ENCODE measurements at regions not wholly inside any gene's neighbourhood (a gene's known extent, or its start where the extent isn't known, plus 50 kb on each side); places are given as distances from the start of the nearest gene placed in this dataset.
"Not testable (repeated sequence)": the region's sequence is repeated elsewhere in the genome, so short reads cannot be mapped to it uniquely, and the experiment has no call there.

DNA sequence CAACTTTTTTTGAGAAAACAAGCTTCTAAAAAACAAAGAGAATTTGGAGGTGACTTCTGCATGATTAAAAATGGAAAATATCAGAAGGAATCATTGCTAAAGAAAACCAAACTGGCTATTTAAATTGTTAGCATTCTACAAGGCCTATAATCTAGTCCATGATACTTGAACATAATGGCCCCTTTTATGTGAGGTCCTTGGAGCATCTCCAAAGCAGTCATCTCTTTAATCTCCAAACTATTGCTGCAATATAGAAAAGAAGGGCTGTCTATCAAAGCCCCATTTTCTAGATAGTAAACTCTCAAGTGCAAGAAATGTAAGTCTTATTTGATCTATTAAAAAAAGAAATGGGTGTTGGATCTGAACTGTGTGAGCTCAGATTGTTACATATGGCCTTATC lies 615.1 kb downstream of the CENPC start:
- peaks cover 2 to 31% (median 7%) of the 10 kb centered on the region in 6 donors for H3K9me3 Mint-ChIP-seq
- no peaks in the 10 kb centered on the region for H3K4me1 Mint-ChIP-seq
- DNase-seq, result no peak
- no peak overlapping the region for H3K4me3 Mint-ChIP-seq
- no peak overlapping the region for H3K27ac Mint-ChIP-seq
- H3K36me3 Mint-ChIP-seq, result no peaks in the 10 kb centered on the region
- no peaks in the 10 kb centered on the region for H3K27me3 Mint-ChIP-seq (ENCODE audit: low read depth in 3 of 3)

DNA sequence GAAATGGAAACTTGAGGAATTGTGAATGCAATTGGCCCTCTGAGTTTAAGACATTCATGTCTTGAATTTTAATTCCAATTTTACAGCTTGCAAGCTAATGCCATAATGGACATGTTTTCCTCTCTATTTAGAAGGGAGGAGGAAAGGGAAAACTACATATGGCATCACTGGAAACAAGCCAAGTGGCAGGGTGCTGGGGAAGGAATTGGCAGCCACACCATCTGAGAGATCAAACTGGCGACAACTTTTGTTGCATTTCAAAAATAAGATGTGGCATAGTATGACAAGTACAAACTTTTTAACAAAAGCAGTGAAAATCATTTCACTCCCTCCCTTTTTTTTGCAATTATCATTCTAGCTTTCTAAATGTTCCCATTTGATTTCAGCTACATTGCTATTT lies 615.6 kb downstream of the CENPC start:
- no peak overlapping the region for H3K27ac Mint-ChIP-seq
- H3K4me3 Mint-ChIP-seq, result no peak overlapping the region
- H3K36me3 Mint-ChIP-seq, result no peaks in the 10 kb centered on the region
- H3K4me1 Mint-ChIP-seq, result no peaks in the 10 kb centered on the region
- no peak for DNase-seq
- H3K27me3 Mint-ChIP-seq (ENCODE audit: low read depth in 3 of 3), result no peaks in the 10 kb centered on the region
- H3K9me3 Mint-ChIP-seq, result peaks cover 0 to 26% (median 7%) of the 10 kb centered on the region in 6 donors

DNA sequence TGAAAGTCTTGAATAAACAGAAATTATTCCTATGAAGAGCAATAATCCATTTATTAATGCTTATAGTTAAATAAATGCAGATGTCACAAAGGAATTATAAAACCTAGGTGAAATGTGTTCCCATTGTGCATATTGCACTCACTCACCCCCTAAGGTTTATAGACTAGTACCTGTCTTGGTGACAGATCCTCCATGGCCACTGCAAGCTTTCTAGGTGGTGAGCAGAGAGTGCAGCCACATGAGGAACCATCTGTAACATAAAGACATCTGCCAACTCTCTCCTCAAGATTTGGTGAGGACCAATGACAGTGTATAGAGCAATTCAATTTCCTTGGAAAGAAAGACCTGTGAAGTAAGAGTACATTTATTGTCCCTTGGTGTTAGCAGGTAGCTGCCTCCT lies 616.4 kb downstream of the CENPC start:
- DNase-seq; H3K4me1 Mint-ChIP-seq; H3K36me3 Mint-ChIP-seq; H3K27me3 Mint-ChIP-seq (ENCODE audit: low read depth in 3 of 3); H3K27ac Mint-ChIP-seq; H3K4me3 Mint-ChIP-seq: not testable (repeated sequence)
- H3K9me3 Mint-ChIP-seq, result peaks cover 0 to 18% (median 6%) of the 10 kb centered on the region in 6 donors

DNA sequence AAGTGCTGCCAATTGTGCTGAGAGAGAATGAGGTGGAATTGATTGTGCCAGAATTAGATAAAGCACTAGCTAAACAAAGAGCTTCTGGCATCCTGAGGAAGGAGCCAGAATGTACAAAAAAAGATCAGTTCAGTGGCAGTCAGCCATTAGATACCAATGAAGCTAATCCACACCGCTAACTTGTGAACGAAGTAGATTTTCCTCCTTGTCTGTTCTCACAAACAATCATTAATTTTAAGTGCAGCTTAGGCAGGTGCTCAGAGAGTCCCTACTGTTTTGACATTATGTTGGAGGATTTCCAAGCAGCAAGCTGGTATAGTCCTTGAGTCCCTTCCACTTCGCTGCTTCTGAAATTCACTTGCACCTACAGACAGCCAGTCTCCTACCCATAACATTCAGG lies 617.4 kb downstream of the CENPC start:
- Mint-ChIP-seq H3K36me3 (peaks cover 0 to under 1% (median 0%) of the 10 kb centered on the region in 3 donors), H3K9me3 (peaks cover 0 to 25% (median 7%) of the 10 kb centered on the region in 6 donors), H3K27me3 (ENCODE audit: low read depth in 3 of 3) (no peaks in the 10 kb centered on the region), H3K4me3 (no peak overlapping the region), H3K27ac (no peak overlapping the region), H3K4me1 (no peaks in the 10 kb centered on the region)
- DNase-seq, result no peak

DNA sequence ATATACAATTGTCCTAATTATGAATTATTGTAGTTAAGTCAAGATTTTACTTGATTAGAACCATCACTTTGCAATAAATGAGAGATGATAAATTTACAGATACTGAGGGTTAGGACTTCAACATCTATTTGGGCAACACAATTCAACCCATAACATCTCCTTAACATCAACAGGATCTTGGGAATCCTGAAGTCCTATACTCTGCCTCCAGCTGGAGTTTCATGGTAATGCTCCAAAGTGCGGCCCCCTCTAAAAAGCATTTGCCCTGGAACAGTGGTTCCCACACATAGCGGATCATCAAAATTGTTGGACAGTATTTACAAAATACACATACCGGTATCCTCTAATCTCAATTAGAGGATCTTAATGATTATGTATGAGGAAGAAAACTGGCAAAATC lies 618.6 kb downstream of the CENPC start:
- no peak overlapping the region for H3K27ac Mint-ChIP-seq
- H3K9me3 Mint-ChIP-seq, result peaks cover 5 to 30% (median 8%) of the 10 kb centered on the region in 6 donors
- peaks cover 0 to 4% (median 0%) of the 10 kb centered on the region in 3 donors for H3K36me3 Mint-ChIP-seq
- DNase-seq, result no peak
- peaks cover 0 to 2% (median 0%) of the 10 kb centered on the region in 3 donors for H3K27me3 Mint-ChIP-seq (ENCODE audit: low read depth in 3 of 3)
- H3K4me1 Mint-ChIP-seq, result no peaks in the 10 kb centered on the region
- H3K4me3 Mint-ChIP-seq, result no peak overlapping the region

DNA sequence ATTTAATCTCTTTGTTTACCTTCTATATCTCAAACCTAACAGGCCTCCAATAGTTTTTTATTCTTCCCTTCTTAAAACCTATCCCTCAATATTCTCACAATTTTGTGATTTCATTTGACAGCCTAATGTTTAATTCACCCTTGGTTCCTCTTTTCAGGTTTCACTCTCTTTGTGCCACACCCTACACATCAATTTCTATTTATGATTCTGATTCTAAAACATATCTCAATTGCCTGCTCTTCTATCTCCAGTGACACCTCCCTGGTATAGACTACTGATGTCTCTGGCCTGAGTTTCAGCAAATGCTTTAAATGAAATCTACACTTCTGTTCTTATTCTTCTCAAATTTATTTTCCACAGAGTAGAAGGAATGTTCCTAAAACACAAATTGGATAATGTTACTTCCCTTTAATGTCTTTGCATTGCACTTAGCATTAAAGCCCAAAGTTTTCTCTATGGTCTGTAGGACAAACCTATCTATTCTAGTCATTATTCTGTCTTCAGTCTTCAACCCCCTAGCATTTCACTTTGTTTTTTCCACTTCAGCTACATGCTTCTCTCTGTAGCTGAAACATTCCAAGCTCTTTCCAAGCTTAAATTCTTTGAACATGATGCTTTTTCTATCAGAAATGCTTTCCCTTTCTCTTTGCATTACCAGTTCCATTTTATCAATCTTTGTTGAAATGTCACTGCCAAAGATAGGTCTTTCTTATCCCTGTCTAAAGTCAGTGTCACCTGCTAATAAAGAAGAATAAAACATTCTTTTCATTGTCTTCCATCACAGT lies 622.0 kb downstream of the CENPC start:
- Mint-ChIP-seq H3K9me3 (peaks cover 6 to 35% (median 10%) of the 10 kb centered on the region in 6 donors), H3K4me1 (no peaks in the 10 kb centered on the region), H3K27me3 (ENCODE audit: low read depth in 3 of 3) (peaks cover 0 to 2% (median 0%) of the 10 kb centered on the region in 3 donors), H3K4me3 (no peak overlapping the region), H3K27ac (no peak overlapping the region), H3K36me3 (peaks cover 0 to 4% (median 0%) of the 10 kb centered on the region in 3 donors)
- no peak for DNase-seq

DNA sequence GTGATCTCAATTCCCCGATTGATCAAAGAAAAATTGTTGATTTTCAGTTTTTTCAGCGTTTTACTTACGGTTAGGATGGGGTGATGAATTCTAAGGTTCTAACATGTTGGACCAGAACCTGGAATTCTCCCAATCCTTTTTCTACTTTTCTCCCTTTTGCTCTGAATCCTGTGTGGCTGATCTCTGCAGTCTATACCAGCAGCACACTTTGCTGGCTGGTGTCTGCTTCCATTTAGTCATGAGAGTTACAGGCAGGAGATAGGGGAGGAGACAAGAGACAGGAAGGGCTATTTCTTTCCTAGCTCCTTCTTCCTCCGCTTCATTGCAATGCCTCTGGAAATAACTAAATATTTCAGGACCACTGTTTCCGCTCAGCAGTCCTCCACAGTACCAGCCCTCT lies 623.9 kb downstream of the CENPC start:
- no peak for DNase-seq
- Mint-ChIP-seq H3K4me1 (no peaks in the 10 kb centered on the region), H3K9me3 (peaks cover 4 to 35% (median 16%) of the 10 kb centered on the region in 6 donors), H3K27ac (no peak overlapping the region), H3K36me3 (peaks cover 0 to 4% (median 0%) of the 10 kb centered on the region in 3 donors), H3K27me3 (ENCODE audit: low read depth in 3 of 3) (peaks cover 0 to 2% (median 0%) of the 10 kb centered on the region in 3 donors), H3K4me3 (no peak overlapping the region)

DNA sequence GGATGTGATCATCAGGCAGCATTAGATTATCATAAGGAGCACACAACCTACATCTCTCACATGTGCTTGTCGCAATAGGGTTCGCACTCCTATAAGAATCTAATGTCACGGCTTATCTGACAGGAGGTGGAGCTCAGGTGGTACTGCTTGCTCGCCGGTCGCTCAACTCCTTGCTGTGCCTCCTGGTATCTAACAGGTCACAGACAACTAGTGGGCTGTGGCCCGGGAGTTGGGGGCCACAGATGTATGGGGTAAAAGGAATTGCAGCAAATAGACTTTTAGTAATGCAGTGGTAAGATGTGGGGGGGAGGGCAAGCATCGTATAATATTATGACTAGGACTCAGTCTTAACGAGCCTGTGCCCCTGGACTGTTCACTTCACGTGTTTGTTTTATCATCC lies 624.8 kb downstream of the CENPC start:
- Mint-ChIP-seq H3K36me3 (peaks cover 0 to 4% (median 0%) of the 10 kb centered on the region in 3 donors), H3K4me1 (no peaks in the 10 kb centered on the region), H3K4me3 (no peak overlapping the region), H3K9me3 (peaks cover 7 to 42% (median 19%) of the 10 kb centered on the region in 6 donors), H3K27me3 (ENCODE audit: low read depth in 3 of 3) (peaks cover 0 to 2% (median 0%) of the 10 kb centered on the region in 3 donors), H3K27ac (no peak overlapping the region)
- no peak for DNase-seq

DNA sequence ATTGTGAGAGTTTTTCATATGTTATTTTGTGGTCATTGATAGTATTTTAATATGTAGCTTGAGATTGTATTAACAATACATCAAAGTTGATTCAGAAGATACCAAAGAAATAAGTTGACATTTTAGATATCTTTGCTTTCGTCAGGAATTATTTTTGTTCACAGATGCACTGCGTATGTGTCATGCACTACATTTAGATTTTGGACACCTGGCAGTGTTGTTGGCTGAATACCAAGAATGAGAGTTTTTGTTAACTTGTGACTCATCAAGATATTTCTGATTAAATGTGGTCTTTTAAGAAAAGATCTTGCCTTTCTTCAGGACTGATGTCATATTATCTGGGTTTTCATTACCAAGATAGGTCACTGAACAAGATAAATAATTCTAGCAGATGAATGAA lies 633.4 kb downstream of the CENPC start:
- Mint-ChIP-seq H3K36me3 (no peaks in the 10 kb centered on the region), H3K9me3 (peaks cover 11 to 43% (median 24%) of the 10 kb centered on the region in 6 donors), H3K27me3 (ENCODE audit: low read depth in 3 of 3) (peaks cover 0 to 6% (median 0%) of the 10 kb centered on the region in 3 donors), H3K27ac (no peak overlapping the region), H3K4me3 (no peak overlapping the region), H3K4me1 (no peaks in the 10 kb centered on the region)
- no peak for DNase-seq

DNA sequence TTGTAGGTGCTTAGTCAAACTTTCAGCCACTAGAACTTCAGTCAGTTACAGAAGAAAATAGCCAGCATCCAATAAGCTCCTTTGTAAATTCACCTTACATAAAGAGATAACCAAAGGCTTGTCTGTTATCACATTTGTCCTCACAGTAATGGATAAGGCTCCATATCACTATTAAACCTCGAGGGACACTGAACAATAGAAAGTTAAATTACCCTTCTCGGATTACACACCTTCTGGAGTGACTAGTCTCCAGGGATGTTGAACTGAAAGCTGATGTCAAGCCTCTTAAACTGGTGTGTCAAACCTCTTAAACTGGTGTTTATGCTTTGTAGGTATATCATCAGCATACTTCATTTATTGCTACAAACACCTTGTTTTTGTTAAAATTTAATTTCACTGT lies 639.0 kb downstream of the CENPC start:
- no peak overlapping the region for H3K27ac Mint-ChIP-seq

DNA sequence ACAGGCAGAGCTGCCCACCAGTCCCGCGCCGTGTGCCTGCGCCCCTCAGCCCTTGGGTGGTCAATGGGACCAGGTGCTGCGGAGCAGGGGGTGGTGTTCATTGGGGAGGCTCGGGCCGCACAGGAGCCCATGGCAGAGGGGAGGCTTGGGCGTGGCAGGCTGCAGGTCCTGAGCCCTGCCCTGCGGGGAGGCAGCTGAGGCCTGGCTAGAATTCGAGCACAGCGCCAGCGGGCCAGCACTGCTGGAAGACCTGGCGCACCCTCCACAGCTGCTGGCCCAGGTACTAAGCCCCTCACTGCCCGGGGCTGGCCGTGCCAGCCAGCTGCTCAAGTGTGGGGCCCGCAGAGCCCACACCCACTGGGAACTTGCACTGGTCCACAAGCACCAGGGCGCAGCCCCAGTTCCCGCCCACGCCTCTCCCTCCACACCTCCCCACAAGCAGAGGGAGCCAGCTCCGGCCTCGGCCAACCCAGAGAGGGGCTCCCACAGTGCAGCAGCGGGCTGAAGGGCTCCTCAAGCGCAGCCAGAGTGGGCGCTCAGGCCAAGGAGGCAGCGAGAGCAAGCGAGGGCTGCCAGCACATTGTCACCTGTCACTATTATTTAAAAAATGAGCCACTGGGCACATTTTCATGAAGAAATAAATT lies 645.8 kb downstream of the CENPC start:
- Mint-ChIP-seq H3K27ac (no peak overlapping the region), H3K36me3 (no peaks in the 10 kb centered on the region), H3K9me3 (peaks cover 0 to 26% (median 5%) of the 10 kb centered on the region in 6 donors), H3K4me3 (no peak overlapping the region), H3K4me1 (no peaks in the 10 kb centered on the region), H3K27me3 (ENCODE audit: low read depth in 3 of 3) (no peaks in the 10 kb centered on the region)
- DNase-seq, result no peak

More for the DNA sequence above, 639.0 kb downstream of the CENPC start:
- Mint-ChIP-seq H3K36me3 (no peaks in the 10 kb centered on the region), H3K4me1 (no peaks in the 10 kb centered on the region), H3K27me3 (ENCODE audit: low read depth in 3 of 3) (peaks cover 0 to 2% (median 0%) of the 10 kb centered on the region in 3 donors), H3K9me3 (peaks cover 11 to 36% (median 21%) of the 10 kb centered on the region in 6 donors), H3K4me3 (no peak overlapping the region)
- DNase-seq, result no peak

DNA sequence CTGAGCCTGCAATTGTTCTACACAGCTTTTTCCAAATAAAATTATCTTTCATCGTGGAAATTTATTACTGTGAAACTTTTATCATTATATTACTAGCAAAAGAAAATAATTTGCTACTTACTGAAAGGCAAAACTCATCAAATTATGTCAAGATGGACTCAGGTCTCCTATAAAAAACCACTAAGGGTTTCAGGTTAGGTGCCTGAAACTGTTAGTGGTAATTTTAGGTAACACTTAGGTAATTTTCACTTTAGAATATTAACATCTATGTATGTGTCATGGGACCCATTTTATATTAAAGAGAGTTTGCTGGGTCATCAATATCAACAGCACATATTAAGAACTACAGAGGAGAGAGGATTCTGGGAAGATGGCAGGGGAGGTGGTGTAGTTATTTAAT lies 651.5 kb downstream of the CENPC start:
- Mint-ChIP-seq H3K36me3 (no peaks in the 10 kb centered on the region), H3K4me1 (no peaks in the 10 kb centered on the region), H3K9me3 (peaks cover 3 to 44% (median 10%) of the 10 kb centered on the region in 6 donors), H3K4me3 (no peak overlapping the region), H3K27me3 (ENCODE audit: low read depth in 3 of 3) (peaks cover 0 to 2% (median 0%) of the 10 kb centered on the region in 3 donors), H3K27ac (no peak overlapping the region)
- no peak for DNase-seq

DNA sequence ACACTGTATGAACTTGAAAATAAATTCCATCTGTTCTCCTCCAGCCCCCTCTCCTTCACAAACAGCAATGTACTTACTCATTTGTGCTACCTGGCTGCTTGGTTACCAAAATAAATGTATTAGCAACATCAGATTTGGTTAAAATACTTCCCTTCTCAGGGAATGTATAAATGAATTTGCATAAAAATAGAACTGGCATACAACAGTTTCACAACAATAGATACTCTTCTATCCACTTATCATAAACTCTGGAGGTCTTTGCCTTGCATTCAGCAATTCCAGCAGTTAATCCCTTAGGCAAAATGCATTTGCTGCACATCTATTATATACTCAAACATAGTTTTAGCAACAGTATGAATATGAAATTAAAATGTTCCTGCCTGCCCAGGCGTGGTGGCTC lies 658.2 kb downstream of the CENPC start:
- Mint-ChIP-seq H3K4me1 (no peaks in the 10 kb centered on the region), H3K9me3 (peaks cover 0 to 36% (median 22%) of the 10 kb centered on the region in 6 donors), H3K27me3 (ENCODE audit: low read depth in 3 of 3) (no peaks in the 10 kb centered on the region), H3K27ac (no peak overlapping the region), H3K4me3 (no peak overlapping the region), H3K36me3 (no peaks in the 10 kb centered on the region)
- DNase-seq, result no peak

DNA sequence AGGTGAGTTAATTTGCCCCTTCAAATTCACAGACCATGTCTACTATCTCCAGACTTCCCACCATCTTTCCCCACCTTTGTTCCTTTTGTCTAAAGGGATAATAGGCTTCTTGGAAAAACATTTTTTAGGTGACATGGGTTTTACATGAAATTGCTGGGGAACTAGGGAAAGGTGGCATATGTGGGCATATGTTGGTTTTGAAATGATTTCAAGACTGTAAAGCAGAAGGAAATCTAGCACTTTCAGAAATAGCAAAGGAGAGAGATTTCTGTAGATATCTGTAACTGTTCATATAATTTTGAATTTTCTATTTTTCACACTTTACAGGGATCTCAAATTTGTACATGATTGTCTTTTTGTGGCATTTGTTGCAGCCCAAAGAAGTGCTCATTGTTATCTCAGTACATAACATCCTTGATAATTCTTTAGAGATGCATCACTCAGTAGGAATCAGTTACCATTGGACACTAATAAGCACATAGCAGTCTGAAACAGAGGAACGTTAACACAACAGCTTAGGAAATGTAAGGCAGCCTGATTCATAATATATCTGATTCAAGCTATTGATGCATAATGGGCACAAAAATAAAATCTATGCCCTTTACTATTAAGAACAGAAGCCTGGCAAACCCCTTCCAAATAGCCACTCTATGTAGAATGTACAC lies 659.7 kb downstream of the CENPC start:
- no peak overlapping the region for H3K27ac Mint-ChIP-seq
- H3K9me3 Mint-ChIP-seq, result peaks cover 2 to 47% (median 27%) of the 10 kb centered on the region in 6 donors
- no peaks in the 10 kb centered on the region for H3K4me1 Mint-ChIP-seq
- H3K36me3 Mint-ChIP-seq, result no peaks in the 10 kb centered on the region
- DNase-seq, result no peak
- no peak overlapping the region for H3K4me3 Mint-ChIP-seq
- no peaks in the 10 kb centered on the region for H3K27me3 Mint-ChIP-seq (ENCODE audit: low read depth in 3 of 3)

Measured in immature natural killer cell (primary cell).